ENCODE measurements at regions not wholly inside any gene's neighbourhood (a gene's known extent, or its start where the extent isn't known, plus 50 kb on each side); places are given as distances from the start of the nearest gene placed in this dataset.

DNA sequence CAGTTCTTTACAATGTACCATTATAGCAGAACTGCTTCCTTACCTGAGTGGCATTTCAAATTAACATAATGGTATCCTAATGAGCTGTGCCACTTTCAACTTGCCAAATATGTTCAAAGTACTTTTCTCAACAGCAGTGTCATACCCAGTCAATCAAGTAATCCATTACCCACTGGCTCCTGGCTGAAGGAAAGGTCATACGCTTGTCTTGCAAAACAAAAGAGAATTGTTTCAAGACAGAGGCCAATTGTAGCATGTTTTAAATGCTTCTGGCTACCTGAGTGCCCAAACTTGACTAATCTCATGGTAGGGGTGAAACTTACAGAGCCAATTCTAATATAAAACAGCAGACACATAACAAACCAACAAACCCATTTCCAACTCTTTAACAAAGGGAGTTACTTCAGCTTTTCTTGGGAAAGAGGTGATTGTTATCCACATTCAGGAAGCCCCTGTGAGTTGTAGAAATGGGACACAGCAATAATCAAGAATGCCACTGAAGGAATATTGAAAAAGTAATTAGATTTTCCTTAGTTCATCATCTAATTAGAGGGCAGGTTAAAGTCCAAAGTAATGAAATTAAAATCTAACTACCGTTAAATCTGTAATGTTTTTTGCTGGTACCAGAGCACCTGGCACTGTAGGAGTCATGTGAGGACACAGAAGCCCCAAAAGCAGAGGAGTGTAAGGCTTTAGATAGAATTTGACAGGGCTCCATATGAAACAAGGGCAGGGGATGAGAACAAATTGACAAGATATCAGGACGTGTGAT, 241.9 kb downstream of the RWDD3 start:
- intact Hi-C loops (cut with micrococcal nuclease; ENCODE audit: unreplicated experiment) (no loop called here), in situ Hi-C loops (cut with HindIII; ENCODE audit: extremely low pct_ligation_motif_present, low pct_unique_long_range_greater_than_20kb) (no loop called here)
- no peak for FAIRE-seq
- H3K27me3 ChIP-seq (ENCODE audit: control insufficient read depth in 1 of 2, insufficient read depth in 2 of 2, low read length in 2 of 2) = no peaks in the 10 kb centered on the region
- H3K4me1 ChIP-seq (ENCODE audit: insufficient read depth, low read length) = no peaks in the 10 kb centered on the region
- BruUV-seq (replicated peaks) = no TSS peak
- H4K20me1 ChIP-seq (ENCODE audit: insufficient read depth, low read length) = no peaks in the 10 kb centered on the region
- no peak overlapping the region for H3K9ac ChIP-seq (ENCODE audit: insufficient read depth, low read depth, low read length)
- H3K36me3 ChIP-seq (replicated peaks in 1 of 2; ENCODE audit: control insufficient read depth in 1 of 2, insufficient read depth in 2 of 2, low read length in 2 of 2) = no peaks in the 10 kb centered on the region
- 16% methylated on average over 3 of the region's 3 CpGs for WGBS (ENCODE audit: low lambda C conversion rate)
- H3K9me3 ChIP-seq (ENCODE audit: low read length) = peaks cover 4% of the 10 kb centered on the region
- no peak for TF ChIP-seq ZBTB38 (CRISPR knock-in tag; IDR thresholded peaks at IDR 0.05)
- TF ChIP-seq ZNF460 (CRISPR knock-in tag; IDR thresholded peaks at IDR 0.05; ENCODE audit: borderline replicate concordance) = no peak
- TF ChIP-seq SOX13 (IDR thresholded peaks at IDR 0.05) = no peak
- peak in 1 of 2 experiments; percentile 28; a peak in 1 of 4 replicates for TF ChIP-seq SOX13 (CRISPR knock-in tag; conservative IDR thresholded peaks at IDR 0.05 in 1 of 2, IDR thresholded peaks at IDR 0.05 in 1 of 2)
- no peak for TF ChIP-seq ATRX (CRISPR knock-in tag; IDR thresholded peaks at IDR 0.05; ENCODE audit: borderline replicate concordance)
- no peak for TF ChIP-seq NCOA5 (CRISPR knock-in tag; IDR thresholded peaks at IDR 0.05)
- POLR2A ChIA-PET = no interaction called here
- H3K79me2 ChIP-seq (ENCODE audit: insufficient read depth, low read length) = no peaks in the 10 kb centered on the region
- no peak overlapping the region for H3K27ac ChIP-seq (ENCODE audit: extremely low read length, insufficient read depth, low read length)
- CTCF ChIA-PET (ENCODE audit: low intra/inter-chr PET ratio, low total read pairs) = no interaction called here
- no peak for ATAC-seq
- DNase-seq (ENCODE audit: low spot score) = peak; percentile 4
- no peak overlapping the region for H3K4me2 ChIP-seq (ENCODE audit: low read depth, low read length)
- H2AFZ ChIP-seq (ENCODE audit: low read length) = no peak overlapping the region
- no peak overlapping the region for H3K4me3 ChIP-seq (replicated peaks in 1 of 3; ENCODE audit: insufficient read depth in 1 of 3, low read depth in 2 of 3, low read length in 3 of 3)

GRCh38 chr1:95496307-95496706, 262.3 kb downstream of the RWDD3 start:
- H3K4me2 ChIP-seq (ENCODE audit: low read depth, low read length) = no peak overlapping the region
- FAIRE-seq (no peak), DNase-seq (ENCODE audit: low spot score) (no peak), ATAC-seq (peak; percentile 46; the same call in 2 of the 3 replicates)
- no peak overlapping the region for H2AFZ ChIP-seq (ENCODE audit: low read length)
- H3K4me3 ChIP-seq (replicated peaks in 1 of 3; ENCODE audit: insufficient read depth in 1 of 3, low read depth in 2 of 3, low read length in 3 of 3) = no peak overlapping the region
- no peak overlapping the region for H3K27ac ChIP-seq (ENCODE audit: extremely low read length, insufficient read depth, low read length)
- WGBS (ENCODE audit: low lambda C conversion rate) = 19% methylated on average over 5 of the region's 6 CpGs
- ChIA-PET CTCF (ENCODE audit: low intra/inter-chr PET ratio, low total read pairs) (no interaction called here), POLR2A (no interaction called here)
- in situ Hi-C loops (cut with HindIII; ENCODE audit: extremely low pct_ligation_motif_present, low pct_unique_long_range_greater_than_20kb) = no loop called here
- H3K9me3 ChIP-seq (ENCODE audit: low read length) = no peaks in the 10 kb centered on the region
- no peak overlapping the region for H3K9ac ChIP-seq (ENCODE audit: insufficient read depth, low read depth, low read length)
- H3K36me3 ChIP-seq (replicated peaks in 1 of 2; ENCODE audit: control insufficient read depth in 1 of 2, insufficient read depth in 2 of 2, low read length in 2 of 2) = no peaks in the 10 kb centered on the region
- H3K4me1 ChIP-seq (ENCODE audit: insufficient read depth, low read length) = no peaks in the 10 kb centered on the region
- intact Hi-C loops (cut with micrococcal nuclease; ENCODE audit: unreplicated experiment) = no loop called here
- H3K27me3 ChIP-seq (ENCODE audit: control insufficient read depth in 1 of 2, insufficient read depth in 2 of 2, low read length in 2 of 2) = no peaks in the 10 kb centered on the region
- H4K20me1 ChIP-seq (ENCODE audit: insufficient read depth, low read length) = no peaks in the 10 kb centered on the region
- no TSS peak for BruUV-seq (replicated peaks)
- no peaks in the 10 kb centered on the region for H3K79me2 ChIP-seq (ENCODE audit: insufficient read depth, low read length)
- TF ChIP-seq, protein P1, sequence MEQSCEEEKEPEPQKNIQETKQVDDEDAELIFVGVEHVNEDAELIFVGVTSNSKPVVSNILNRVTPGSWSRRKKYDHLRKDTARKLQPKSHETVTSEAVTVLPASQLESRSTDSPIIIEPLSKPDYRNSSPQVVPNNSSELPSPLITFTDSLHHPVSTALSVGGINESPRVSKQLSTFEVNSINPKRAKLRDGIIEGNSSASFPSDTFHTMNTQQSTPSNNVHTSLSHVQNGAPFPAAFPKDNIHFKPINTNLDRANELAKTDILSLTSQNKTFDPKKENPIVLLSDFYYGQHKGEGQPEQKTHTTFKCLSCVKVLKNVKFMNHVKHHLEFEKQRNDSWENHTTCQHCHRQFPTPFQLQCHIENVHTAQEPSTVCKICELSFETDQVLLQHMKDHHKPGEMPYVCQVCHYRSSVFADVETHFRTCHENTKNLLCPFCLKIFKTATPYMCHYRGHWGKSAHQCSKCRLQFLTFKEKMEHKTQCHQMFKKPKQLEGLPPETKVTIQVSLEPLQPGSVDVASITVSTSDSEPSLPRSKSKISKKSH (CRISPR knock-in tag; IDR thresholded peaks at IDR 0.05; ENCODE audit: borderline replicate concordance) = no peak
- TF ChIP-seq NFE2L2 (IDR thresholded peaks at IDR 0.05; ENCODE audit: low read length) (no peak), FIP1L1 (IDR thresholded peaks at IDR 0.05; ENCODE audit: borderline replicate concordance, insufficient read depth, low read depth, low read length) (no peak), NFKB2 (CRISPR knock-in tag; IDR thresholded peaks at IDR 0.05; ENCODE audit: borderline replicate concordance) (no peak), NCOR1 (IDR thresholded peaks at IDR 0.05; ENCODE audit: borderline replicate concordance, low read length) (no peak), ZNF589 (CRISPR knock-in tag; conservative IDR thresholded peaks at IDR 0.05) (no peak), IRF2 (CRISPR knock-in tag; IDR thresholded peaks at IDR 0.05) (no peak), SP5 (CRISPR knock-in tag; IDR thresholded peaks at IDR 0.05; ENCODE audit: borderline replicate concordance, low read depth) (no peak)
- TF ChIP-seq, protein P2, sequence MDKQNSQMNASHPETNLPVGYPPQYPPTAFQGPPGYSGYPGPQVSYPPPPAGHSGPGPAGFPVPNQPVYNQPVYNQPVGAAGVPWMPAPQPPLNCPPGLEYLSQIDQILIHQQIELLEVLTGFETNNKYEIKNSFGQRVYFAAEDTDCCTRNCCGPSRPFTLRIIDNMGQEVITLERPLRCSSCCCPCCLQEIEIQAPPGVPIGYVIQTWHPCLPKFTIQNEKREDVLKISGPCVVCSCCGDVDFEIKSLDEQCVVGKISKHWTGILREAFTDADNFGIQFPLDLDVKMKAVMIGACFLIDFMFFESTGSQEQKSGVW (CRISPR knock-in tag; IDR thresholded peaks at IDR 0.05; ENCODE audit: borderline replicate concordance) = no peak
- TF ChIP-seq, protein P3, sequence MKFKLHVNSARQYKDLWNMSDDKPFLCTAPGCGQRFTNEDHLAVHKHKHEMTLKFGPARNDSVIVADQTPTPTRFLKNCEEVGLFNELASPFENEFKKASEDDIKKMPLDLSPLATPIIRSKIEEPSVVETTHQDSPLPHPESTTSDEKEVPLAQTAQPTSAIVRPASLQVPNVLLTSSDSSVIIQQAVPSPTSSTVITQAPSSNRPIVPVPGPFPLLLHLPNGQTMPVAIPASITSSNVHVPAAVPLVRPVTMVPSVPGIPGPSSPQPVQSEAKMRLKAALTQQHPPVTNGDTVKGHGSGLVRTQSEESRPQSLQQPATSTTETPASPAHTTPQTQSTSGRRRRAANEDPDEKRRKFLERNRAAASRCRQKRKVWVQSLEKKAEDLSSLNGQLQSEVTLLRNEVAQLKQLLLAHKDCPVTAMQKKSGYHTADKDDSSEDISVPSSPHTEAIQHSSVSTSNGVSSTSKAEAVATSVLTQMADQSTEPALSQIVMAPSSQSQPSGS (CRISPR knock-in tag; IDR thresholded peaks at IDR 0.05) = no peak
